ENCODE measurements at regions not wholly inside any gene's neighbourhood (a gene's known extent, or its start where the extent isn't known, plus 50 kb on each side); places are given as distances from the start of the nearest gene placed in this dataset.
A peak's percentile ranks its signal among the peaks of the same experiment; 100 is the strongest.

DNA sequence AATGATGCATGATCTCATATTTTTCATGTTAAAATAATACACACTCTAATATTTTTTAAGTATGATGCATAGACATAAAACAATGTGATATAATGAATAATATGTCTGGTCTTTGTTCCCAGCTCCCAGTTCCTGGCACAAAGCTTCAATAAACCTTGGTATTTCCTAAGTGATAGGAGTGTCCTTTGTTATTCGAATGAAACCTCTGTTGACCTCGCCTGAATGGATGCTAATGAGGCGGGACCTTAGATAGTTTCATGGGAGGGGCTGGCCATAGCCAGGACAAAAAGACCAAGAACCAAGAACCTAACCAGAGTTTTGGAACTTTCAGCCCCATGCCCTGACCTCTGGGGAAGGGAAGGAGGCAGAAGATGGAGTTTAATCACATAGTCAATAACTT, 257.7 kb upstream of the COPS8 start:
- H3K4me1 Mint-ChIP-seq, result peaks cover 58% of the 10 kb centered on the region

DNA sequence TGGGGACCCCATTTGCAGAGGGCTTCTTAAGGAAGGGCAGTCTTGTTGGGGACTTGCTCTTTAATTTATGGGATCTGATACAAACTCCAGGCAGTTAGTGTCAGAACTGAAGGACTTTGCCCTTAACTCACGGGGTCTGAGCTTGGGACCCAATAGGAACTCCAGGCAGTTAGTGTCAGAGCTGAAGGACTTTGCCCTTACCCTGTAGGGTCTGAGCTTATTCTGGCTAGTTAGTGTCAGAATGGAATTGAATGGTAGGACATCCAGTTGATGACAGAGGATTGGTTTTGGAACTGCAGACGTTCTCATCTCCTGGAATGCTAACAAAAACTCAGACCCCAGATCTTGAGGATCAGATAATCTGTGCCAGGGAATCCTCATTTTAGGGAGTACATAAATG, 256.9 kb upstream of the COPS8 start:
- peaks cover 6% of the 10 kb centered on the region; the same call in 1 of the 2 replicates for H3K9me3 Mint-ChIP-seq
- ChIA-PET CTCF (interaction anchor here (0.6 kb wide), 1 partner anchor 687 kb away, joined by 3 read pairs; no protein-coding TSS in a partner anchor), POLR2A (no interaction called here)
- H3K27ac Mint-ChIP-seq, result no peak overlapping the region
- peaks cover 12% of the 10 kb centered on the region; the same call in 1 of the 2 replicates for H3K27me3 Mint-ChIP-seq (ENCODE audit: low read depth)
- DNase-seq (ENCODE audit: low spot score) (no peak), ATAC-seq (no peak)
- no peak overlapping the region for H3K4me3 Mint-ChIP-seq
- peaks cover 49% of the 10 kb centered on the region for H3K4me1 Mint-ChIP-seq
- no peaks in the 10 kb centered on the region for H3K36me3 Mint-ChIP-seq
- TF ChIP-seq, protein P1, sequence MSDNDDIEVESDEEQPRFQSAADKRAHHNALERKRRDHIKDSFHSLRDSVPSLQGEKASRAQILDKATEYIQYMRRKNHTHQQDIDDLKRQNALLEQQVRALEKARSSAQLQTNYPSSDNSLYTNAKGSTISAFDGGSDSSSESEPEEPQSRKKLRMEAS (CRISPR knock-in tag; IDR thresholded peaks at IDR 0.05), result no peak
- TF ChIP-seq, protein P2, sequence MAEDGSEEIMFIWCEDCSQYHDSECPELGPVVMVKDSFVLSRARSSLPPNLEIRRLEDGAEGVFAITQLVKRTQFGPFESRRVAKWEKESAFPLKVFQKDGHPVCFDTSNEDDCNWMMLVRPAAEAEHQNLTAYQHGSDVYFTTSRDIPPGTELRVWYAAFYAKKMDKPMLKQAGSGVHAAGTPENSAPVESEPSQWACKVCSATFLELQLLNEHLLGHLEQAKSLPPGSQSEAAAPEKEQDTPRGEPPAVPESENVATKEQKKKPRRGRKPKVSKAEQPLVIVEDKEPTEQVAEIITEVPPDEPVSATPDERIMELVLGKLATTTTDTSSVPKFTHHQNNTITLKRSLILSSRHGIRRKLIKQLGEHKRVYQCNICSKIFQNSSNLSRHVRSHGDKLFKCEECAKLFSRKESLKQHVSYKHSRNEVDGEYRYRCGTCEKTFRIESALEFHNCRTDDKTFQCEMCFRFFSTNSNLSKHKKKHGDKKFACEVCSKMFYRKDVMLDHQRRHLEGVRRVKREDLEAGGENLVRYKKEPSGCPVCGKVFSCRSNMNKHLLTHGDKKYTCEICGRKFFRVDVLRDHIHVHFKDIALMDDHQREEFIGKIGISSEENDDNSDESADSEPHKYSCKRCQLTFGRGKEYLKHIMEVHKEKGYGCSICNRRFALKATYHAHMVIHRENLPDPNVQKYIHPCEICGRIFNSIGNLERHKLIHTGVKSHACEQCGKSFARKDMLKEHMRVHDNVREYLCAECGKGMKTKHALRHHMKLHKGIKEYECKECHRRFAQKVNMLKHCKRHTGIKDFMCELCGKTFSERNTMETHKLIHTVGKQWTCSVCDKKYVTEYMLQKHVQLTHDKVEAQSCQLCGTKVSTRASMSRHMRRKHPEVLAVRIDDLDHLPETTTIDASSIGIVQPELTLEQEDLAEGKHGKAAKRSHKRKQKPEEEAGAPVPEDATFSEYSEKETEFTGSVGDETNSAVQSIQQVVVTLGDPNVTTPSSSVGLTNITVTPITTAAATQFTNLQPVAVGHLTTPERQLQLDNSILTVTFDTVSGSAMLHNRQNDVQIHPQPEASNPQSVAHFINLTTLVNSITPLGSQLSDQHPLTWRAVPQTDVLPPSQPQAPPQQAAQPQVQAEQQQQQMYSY (CRISPR knock-in tag; IDR thresholded peaks at IDR 0.05), result no peak
- TF ChIP-seq JUN (CRISPR knock-in tag; IDR thresholded peaks at IDR 0.05) (no peak), ZNF138 (CRISPR knock-in tag; conservative IDR thresholded peaks at IDR 0.05) (no peak)
- TF ChIP-seq, protein P3, sequence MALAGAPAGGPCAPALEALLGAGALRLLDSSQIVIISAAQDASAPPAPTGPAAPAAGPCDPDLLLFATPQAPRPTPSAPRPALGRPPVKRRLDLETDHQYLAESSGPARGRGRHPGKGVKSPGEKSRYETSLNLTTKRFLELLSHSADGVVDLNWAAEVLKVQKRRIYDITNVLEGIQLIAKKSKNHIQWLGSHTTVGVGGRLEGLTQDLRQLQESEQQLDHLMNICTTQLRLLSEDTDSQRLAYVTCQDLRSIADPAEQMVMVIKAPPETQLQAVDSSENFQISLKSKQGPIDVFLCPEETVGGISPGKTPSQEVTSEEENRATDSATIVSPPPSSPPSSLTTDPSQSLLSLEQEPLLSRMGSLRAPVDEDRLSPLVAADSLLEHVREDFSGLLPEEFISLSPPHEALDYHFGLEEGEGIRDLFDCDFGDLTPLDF (CRISPR knock-in tag; IDR thresholded peaks at IDR 0.05), result no peak
- TF ChIP-seq, protein P4, sequence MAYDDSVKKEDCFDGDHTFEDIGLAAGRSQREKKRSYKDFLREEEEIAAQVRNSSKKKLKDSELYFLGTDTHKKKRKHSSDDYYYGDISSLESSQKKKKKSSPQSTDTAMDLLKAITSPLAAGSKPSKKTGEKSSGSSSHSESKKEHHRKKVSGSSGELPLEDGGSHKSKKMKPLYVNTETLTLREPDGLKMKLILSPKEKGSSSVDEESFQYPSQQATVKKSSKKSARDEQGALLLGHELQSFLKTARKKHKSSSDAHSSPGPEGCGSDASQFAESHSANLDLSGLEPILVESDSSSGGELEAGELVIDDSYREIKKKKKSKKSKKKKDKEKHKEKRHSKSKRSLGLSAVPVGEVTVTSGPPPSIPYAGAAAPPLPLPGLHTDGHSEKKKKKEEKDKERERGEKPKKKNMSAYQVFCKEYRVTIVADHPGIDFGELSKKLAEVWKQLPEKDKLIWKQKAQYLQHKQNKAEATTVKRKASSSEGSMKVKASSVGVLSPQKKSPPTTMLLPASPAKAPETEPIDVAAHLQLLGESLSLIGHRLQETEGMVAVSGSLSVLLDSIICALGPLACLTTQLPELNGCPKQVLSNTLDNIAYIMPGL (CRISPR knock-in tag; IDR thresholded peaks at IDR 0.05), result no peak

More for the DNA sequence above, 257.7 kb upstream of the COPS8 start:
- POLR2A ChIA-PET, result no interaction called here
- CTCF ChIA-PET, result no interaction called here
- Mint-ChIP-seq H3K4me3 (no peak overlapping the region), H3K27ac (no peak overlapping the region), H3K27me3 (ENCODE audit: low read depth) (peaks cover 12% of the 10 kb centered on the region; the same call in 1 of the 2 replicates), H3K36me3 (no peaks in the 10 kb centered on the region), H3K9me3 (peaks cover 5% of the 10 kb centered on the region; the same call in 1 of the 2 replicates)
- ATAC-seq (peak; percentile 90), DNase-seq (ENCODE audit: low spot score) (no peak)
- TF ChIP-seq, protein P5, sequence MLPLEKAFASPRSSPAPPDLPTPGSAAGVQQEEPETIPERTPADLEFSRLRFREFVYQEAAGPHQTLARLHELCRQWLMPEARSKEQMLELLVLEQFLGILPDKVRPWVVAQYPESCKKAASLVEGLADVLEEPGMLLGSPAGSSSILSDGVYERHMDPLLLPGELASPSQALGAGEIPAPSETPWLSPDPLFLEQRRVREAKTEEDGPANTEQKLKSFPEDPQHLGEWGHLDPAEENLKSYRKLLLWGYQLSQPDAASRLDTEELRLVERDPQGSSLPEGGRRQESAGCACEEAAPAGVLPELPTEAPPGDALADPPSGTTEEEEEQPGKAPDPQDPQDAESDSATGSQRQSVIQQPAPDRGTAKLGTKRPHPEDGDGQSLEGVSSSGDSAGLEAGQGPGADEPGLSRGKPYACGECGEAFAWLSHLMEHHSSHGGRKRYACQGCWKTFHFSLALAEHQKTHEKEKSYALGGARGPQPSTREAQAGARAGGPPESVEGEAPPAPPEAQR (CRISPR knock-in tag; IDR thresholded peaks at IDR 0.05), result no peak
- TF ChIP-seq NR3C1 (CRISPR knock-in tag; conservative IDR thresholded peaks at IDR 0.05; ENCODE audit: low read depth) (no peak), ZNF138 (CRISPR knock-in tag; conservative IDR thresholded peaks at IDR 0.05) (no peak), ZNF396 (CRISPR knock-in tag; IDR thresholded peaks at IDR 0.05; ENCODE audit: borderline replicate concordance) (no peak), GRHL2 (CRISPR knock-in tag; IDR thresholded peaks at IDR 0.05; ENCODE audit: insufficient replicate concordance, severe bottlenecking) (no peak), FOXJ3 (CRISPR knock-in tag; IDR thresholded peaks at IDR 0.05; ENCODE audit: borderline replicate concordance) (no peak), SOX15 (CRISPR knock-in tag; IDR thresholded peaks at IDR 0.05) (no peak), NFE2L1 (CRISPR knock-in tag; IDR thresholded peaks at IDR 0.05) (no peak), ZNF416 (CRISPR knock-in tag; IDR thresholded peaks at IDR 0.05) (no peak), NR2C2 (CRISPR knock-in tag; IDR thresholded peaks at IDR 0.05) (no peak), ATF1 (CRISPR knock-in tag; IDR thresholded peaks at IDR 0.05) (no peak), NR1H2 (CRISPR knock-in tag; IDR thresholded peaks at IDR 0.05) (no peak), PRRX2 (CRISPR knock-in tag; IDR thresholded peaks at IDR 0.05) (no peak)
- TF ChIP-seq, protein P6, sequence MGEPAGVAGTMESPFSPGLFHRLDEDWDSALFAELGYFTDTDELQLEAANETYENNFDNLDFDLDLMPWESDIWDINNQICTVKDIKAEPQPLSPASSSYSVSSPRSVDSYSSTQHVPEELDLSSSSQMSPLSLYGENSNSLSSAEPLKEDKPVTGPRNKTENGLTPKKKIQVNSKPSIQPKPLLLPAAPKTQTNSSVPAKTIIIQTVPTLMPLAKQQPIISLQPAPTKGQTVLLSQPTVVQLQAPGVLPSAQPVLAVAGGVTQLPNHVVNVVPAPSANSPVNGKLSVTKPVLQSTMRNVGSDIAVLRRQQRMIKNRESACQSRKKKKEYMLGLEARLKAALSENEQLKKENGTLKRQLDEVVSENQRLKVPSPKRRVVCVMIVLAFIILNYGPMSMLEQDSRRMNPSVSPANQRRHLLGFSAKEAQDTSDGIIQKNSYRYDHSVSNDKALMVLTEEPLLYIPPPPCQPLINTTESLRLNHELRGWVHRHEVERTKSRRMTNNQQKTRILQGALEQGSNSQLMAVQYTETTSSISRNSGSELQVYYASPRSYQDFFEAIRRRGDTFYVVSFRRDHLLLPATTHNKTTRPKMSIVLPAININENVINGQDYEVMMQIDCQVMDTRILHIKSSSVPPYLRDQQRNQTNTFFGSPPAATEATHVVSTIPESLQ (CRISPR knock-in tag; IDR thresholded peaks at IDR 0.05), result no peak
- TF ChIP-seq, protein P7, sequence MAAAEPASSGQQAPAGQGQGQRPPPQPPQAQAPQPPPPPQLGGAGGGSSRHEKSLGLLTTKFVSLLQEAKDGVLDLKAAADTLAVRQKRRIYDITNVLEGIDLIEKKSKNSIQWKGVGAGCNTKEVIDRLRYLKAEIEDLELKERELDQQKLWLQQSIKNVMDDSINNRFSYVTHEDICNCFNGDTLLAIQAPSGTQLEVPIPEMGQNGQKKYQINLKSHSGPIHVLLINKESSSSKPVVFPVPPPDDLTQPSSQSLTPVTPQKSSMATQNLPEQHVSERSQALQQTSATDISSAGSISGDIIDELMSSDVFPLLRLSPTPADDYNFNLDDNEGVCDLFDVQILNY (CRISPR knock-in tag; IDR thresholded peaks at IDR 0.05), result no peak
- TF ChIP-seq, protein P8, sequence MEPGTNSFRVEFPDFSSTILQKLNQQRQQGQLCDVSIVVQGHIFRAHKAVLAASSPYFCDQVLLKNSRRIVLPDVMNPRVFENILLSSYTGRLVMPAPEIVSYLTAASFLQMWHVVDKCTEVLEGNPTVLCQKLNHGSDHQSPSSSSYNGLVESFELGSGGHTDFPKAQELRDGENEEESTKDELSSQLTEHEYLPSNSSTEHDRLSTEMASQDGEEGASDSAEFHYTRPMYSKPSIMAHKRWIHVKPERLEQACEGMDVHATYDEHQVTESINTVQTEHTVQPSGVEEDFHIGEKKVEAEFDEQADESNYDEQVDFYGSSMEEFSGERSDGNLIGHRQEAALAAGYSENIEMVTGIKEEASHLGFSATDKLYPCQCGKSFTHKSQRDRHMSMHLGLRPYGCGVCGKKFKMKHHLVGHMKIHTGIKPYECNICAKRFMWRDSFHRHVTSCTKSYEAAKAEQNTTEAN (CRISPR knock-in tag; IDR thresholded peaks at IDR 0.05), result no peak
- TF ChIP-seq, protein P9, sequence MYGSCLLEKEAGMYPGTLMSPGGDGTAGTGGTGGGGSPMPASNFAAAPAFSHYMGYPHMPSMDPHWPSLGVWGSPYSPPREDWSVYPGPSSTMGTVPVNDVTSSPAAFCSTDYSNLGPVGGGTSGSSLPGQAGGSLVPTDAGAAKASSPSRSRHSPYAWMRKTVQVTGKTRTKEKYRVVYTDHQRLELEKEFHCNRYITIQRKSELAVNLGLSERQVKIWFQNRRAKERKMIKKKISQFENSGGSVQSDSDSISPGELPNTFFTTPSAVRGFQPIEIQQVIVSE (CRISPR knock-in tag; IDR thresholded peaks at IDR 0.05; ENCODE audit: borderline replicate concordance), result no peak
- TF ChIP-seq, protein P10, sequence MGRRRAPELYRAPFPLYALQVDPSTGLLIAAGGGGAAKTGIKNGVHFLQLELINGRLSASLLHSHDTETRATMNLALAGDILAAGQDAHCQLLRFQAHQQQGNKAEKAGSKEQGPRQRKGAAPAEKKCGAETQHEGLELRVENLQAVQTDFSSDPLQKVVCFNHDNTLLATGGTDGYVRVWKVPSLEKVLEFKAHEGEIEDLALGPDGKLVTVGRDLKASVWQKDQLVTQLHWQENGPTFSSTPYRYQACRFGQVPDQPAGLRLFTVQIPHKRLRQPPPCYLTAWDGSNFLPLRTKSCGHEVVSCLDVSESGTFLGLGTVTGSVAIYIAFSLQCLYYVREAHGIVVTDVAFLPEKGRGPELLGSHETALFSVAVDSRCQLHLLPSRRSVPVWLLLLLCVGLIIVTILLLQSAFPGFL (CRISPR knock-in tag; IDR thresholded peaks at IDR 0.05; ENCODE audit: borderline replicate concordance), result no peak
